B cell (primary cell): ENCODE measurements at regions not wholly inside any gene's neighbourhood (a gene's known extent, or its start where the extent isn't known, plus 50 kb on each side); places are given as distances from the start of the nearest gene placed in this dataset.

Experiments
- ATAC-seq: fragments of 200-7000 bp; cut with Tn5 transposase; one replicate; pipeline ENCODE4 v1.10.0; 2021; ENCODE audit warnings: low read depth, mild to moderate bottlenecking, moderate number of reproducible peaks, moderate library complexity
- CTCF ChIA-PET: fragments of 350-600 bp; sonication (Branson Sonifier 250); formaldehyde crosslinking; loops from one replicate; lab custom pipeline; 2021; ENCODE audit warnings: antibody characterized with exemption, inconsistent platforms; lab: Charles Lee
- POLR2A ChIA-PET: fragments of 350-600 bp; sonication (Branson Sonifier 250); formaldehyde crosslinking; loops from one replicate; lab custom pipeline; 2021; ENCODE audit warnings: antibody characterized with exemption; lab: Charles Lee
- DNase-seq: peaks from one replicate; pipeline ENCODE4 v3.0.0; 2013
- H2AFZ ChIP-seq: 2 replicates; pipeline ENCODE4 v1.6.1; 2012; ENCODE audit warnings: mild to moderate bottlenecking, low read depth, low read length; ENCODE audit not compliant: insufficient read depth, poor library complexity, severe bottlenecking
- H3K27ac ChIP-seq, 2 donors: 1 replicate in 1 of 2; 2 replicates in 1 of 2; pipeline ENCODE4 v1.5.1; 2012 to 2013; ENCODE audit warnings: low read length in 2 of 2, mild to moderate bottlenecking in 2 of 2, moderate library complexity in 1 of 2
- H3K27me3 ChIP-seq, 4 experiments: fragments of 200-600 bp in 1 of 4; sonication (generic) in 1 of 4; replicated peaks in 1 of 4; 1 replicate in 2 of 4; 2 replicates in 2 of 4; pipeline versions ENCODE4 v1.6.1 to v1.7.0; 2013 to 2016; ENCODE audit warnings: low read length in 3 of 4, mild to moderate bottlenecking in 2 of 4, mixed read lengths in 1 of 4, moderate library complexity in 1 of 4; ENCODE audit not compliant: insufficient read depth in 4 of 4, control insufficient read depth in 3 of 4; ENCODE audit errors: control extremely low read depth in 1 of 4
- H3K36me3 ChIP-seq, 2 experiments: replicated peaks in 1 of 2; 1 replicate in 1 of 2; 2 replicates in 1 of 2; pipeline versions ENCODE4 v1.6.1 to v1.7.1; 2013; ENCODE audit warnings: low read length in 1 of 2; ENCODE audit not compliant: insufficient read depth in 2 of 2, control insufficient read depth in 1 of 2; ENCODE audit errors: control extremely low read depth in 1 of 2, extremely low read depth in 1 of 2
- H3K4me1 ChIP-seq, 2 donors: fragments of 200-600 bp in 1 of 2; sonication (generic) in 1 of 2; 1 replicate in 1 of 2; 2 replicates in 1 of 2; pipeline versions ENCODE4 v1.5.1 to v1.6.1; 2013 to 2017; ENCODE audit warnings: low read length in 2 of 2; ENCODE audit not compliant: control insufficient read depth in 2 of 2, insufficient read depth in 2 of 2
- H3K4me2 ChIP-seq: replicated peaks from 2 replicates; pipeline ENCODE3; 2012; ENCODE audit warnings: mild to moderate bottlenecking, low read depth, low read length; ENCODE audit not compliant: poor library complexity, severe bottlenecking
- H3K4me3 ChIP-seq, 5 experiments: fragments of 200-600 bp in 1 of 5; sonication (generic) in 1 of 5; 1 replicate in 3 of 5; 2 replicates in 2 of 5; pipeline versions ENCODE4 v1.5.1 to v1.7.0; 2011 to 2016; ENCODE audit warnings: low read length in 4 of 5, mild to moderate bottlenecking in 4 of 5, low read depth in 2 of 5, control low read depth in 1 of 5, moderate library complexity in 1 of 5; ENCODE audit not compliant: insufficient read depth in 1 of 5; ENCODE audit errors: control extremely low read depth in 1 of 5, extremely low read depth in 1 of 5
- H3K79me2 ChIP-seq: fragments of 200-600 bp; sonication (generic); one replicate; pipeline ENCODE4 v1.6.0; 2016; ENCODE audit warnings: low read length; ENCODE audit not compliant: control insufficient read depth, insufficient read depth
- H3K9ac ChIP-seq: fragments of 200-600 bp; sonication (generic); 2 replicates; pipeline ENCODE4 v1.6.1; 2017; ENCODE audit warnings: mild to moderate bottlenecking, low read length, moderate library complexity
- H3K9me3 ChIP-seq, 3 donors: one replicate each; pipeline versions ENCODE4 v1.6.1 to v1.7.1; 2013; ENCODE audit warnings: low read length in 2 of 3; ENCODE audit not compliant: control insufficient read depth in 2 of 3, insufficient read depth in 1 of 3; ENCODE audit errors: control extremely low read depth in 1 of 3
- H4K20me1 ChIP-seq: 2 replicates; pipeline ENCODE4 v1.6.0; 2012; ENCODE audit warnings: mild to moderate bottlenecking, low read length; ENCODE audit not compliant: insufficient read depth, control insufficient read depth, poor library complexity, severe bottlenecking
- H3K27ac Mint-ChIP-seq: one replicate; pipeline ENCODE4 v1.8.0; 2021; ENCODE audit warnings: mixed read lengths
- H3K27me3 Mint-ChIP-seq: one replicate; pipeline ENCODE4 v1.8.0; 2021; ENCODE audit warnings: mixed read lengths
- H3K4me1 Mint-ChIP-seq: one replicate; pipeline ENCODE4 v1.8.0; 2021; ENCODE audit warnings: mixed read lengths
- H3K4me3 Mint-ChIP-seq: one replicate; pipeline ENCODE4 v1.8.0; 2021; ENCODE audit warnings: mixed read lengths
- H3K9me3 Mint-ChIP-seq: one replicate; pipeline ENCODE4 v1.8.0; 2022; ENCODE audit warnings: mixed read lengths; ENCODE audit not compliant: insufficient read depth
- CTCF ChIP-seq: fragments of 200-600 bp; IDR thresholded peaks from one replicate; pipeline ENCODE4 v1.8.0; 2022; ENCODE audit warnings: antibody characterized with exemption, mild to moderate bottlenecking
- EZH2 ChIP-seq: IDR thresholded peaks from 2 replicates; pipeline ENCODE4 v1.6.1; 2012; ENCODE audit warnings: borderline replicate concordance, low read depth, mild to moderate bottlenecking, moderate library complexity, low read length; ENCODE audit not compliant: insufficient read depth, poor library complexity, severe bottlenecking
- WGBS: methylation state at CpG from one replicate; pipeline ENCODE4 v1.1.5; 2013; ENCODE audit warnings: missing lambda C conversion rate; ENCODE audit not compliant: insufficient coverage; 5-methylcytosine and 5-hydroxymethylcytosine counted together
- intact Hi-C: fragments of 100-400 bp; cut with micrococcal nuclease; formaldehyde crosslinking; loops from one replicate; pipeline ENCODE4 v1.10.0; 2022

GRCh38 chr14:41380017-41380416, 226.7 kb upstream of the LRFN5 start:
- no peak overlapping the region for H3K9ac ChIP-seq
- ChIA-PET CTCF (no interaction called here), POLR2A (no interaction called here)
- Mint-ChIP-seq H3K4me1 (no peaks in the 10 kb centered on the region), H3K27me3 (no peaks in the 10 kb centered on the region), H3K27ac (no peak overlapping the region), H3K4me3 (no peak overlapping the region), H3K9me3 (no peaks in the 10 kb centered on the region)
- no peaks in the 10 kb centered on the region for H4K20me1 ChIP-seq
- no peaks in the 10 kb centered on the region for H3K79me2 ChIP-seq
- no peaks in the 10 kb centered on the region for H3K4me1 ChIP-seq
- no peak for ATAC-seq
- no peak for DNase-seq
- no peaks in the 10 kb centered on the region for H3K9me3 ChIP-seq
- H3K36me3 ChIP-seq = no peaks in the 10 kb centered on the region
- H3K27me3 ChIP-seq = no peaks in the 10 kb centered on the region
- no peak overlapping the region for H3K4me2 ChIP-seq
- no peak overlapping the region for H2AFZ ChIP-seq
- TF ChIP-seq EZH2 = no peak
- no peak for TF ChIP-seq CTCF
- intact Hi-C loops = no loop called here
- H3K27ac ChIP-seq = no peak overlapping the region
- H3K4me3 ChIP-seq = no peak overlapping the region

GRCh38 chr14:41378526-41378925, 228.2 kb upstream of the LRFN5 start:
- H3K4me1 Mint-ChIP-seq = no peaks in the 10 kb centered on the region
- no peaks in the 10 kb centered on the region for H3K9me3 ChIP-seq
- no peak overlapping the region for H3K4me3 ChIP-seq
- no peaks in the 10 kb centered on the region for H3K36me3 ChIP-seq
- H3K27ac ChIP-seq = no peak overlapping the region
- no peaks in the 10 kb centered on the region for H3K27me3 Mint-ChIP-seq
- H3K4me1 ChIP-seq = no peaks in the 10 kb centered on the region
- no peak for TF ChIP-seq EZH2
- no peak for TF ChIP-seq CTCF
- H3K27me3 ChIP-seq = no peaks in the 10 kb centered on the region
- 73% methylated on average over 2 of the region's 2 CpGs for WGBS
- no peaks in the 10 kb centered on the region for H3K79me2 ChIP-seq
- ATAC-seq (no peak), DNase-seq (no peak)
- CTCF ChIA-PET = no interaction called here
- no peak overlapping the region for H3K27ac Mint-ChIP-seq
- no peak overlapping the region for H2AFZ ChIP-seq
- no peak overlapping the region for H3K4me3 Mint-ChIP-seq
- no peak overlapping the region for H3K4me2 ChIP-seq
- no peaks in the 10 kb centered on the region for H3K9me3 Mint-ChIP-seq
- no peaks in the 10 kb centered on the region for H4K20me1 ChIP-seq
- intact Hi-C loops = no loop called here
- H3K9ac ChIP-seq = no peak overlapping the region
- POLR2A ChIA-PET = no interaction called here
